ENCODE measurements at regions not wholly inside any gene's neighbourhood (a gene's known extent, or its start where the extent isn't known, plus 50 kb on each side); places are given as distances from the start of the nearest gene placed in this dataset.

DNA sequence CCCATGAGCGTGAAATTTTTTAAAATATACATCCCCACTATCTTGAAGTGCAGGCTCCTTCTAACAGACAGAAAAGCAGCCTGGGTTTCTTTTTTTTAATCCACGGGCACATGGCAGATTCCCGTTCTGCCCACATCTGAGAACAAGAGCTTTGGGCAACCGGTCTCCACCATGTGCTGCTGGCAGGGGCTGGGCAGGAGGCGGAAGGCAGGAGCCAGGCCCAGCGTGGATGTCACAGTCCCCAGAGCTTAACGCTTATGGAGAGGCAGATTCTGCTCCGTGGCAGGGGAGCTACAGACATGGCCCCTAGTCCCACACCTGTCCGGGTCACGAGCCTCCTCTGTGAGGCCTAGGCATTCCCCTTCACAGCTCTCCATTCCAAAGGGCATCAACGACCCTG is 503.0 kb upstream of the MYT1L start:
- TF ChIP-seq HNF4A (conservative IDR thresholded peaks at IDR 0.05) (no peak), CTCF (IDR thresholded peaks at IDR 0.05; ENCODE audit: low read depth, low read length, missing input control) (no peak), GABPA (IDR thresholded peaks at IDR 0.05 in 1 of 2, conservative IDR thresholded peaks at IDR 0.05 in 1 of 2) (no peak), REST (IDR thresholded peaks at IDR 0.05) (no peak), RAD21 (IDR thresholded peaks at IDR 0.05) (no peak), YY1 (IDR thresholded peaks at IDR 0.05) (no peak), EGR1 (IDR thresholded peaks at IDR 0.05; ENCODE audit: low read depth in 2 of 2) (no peak), RXRA (IDR thresholded peaks at IDR 0.05) (no peak), TAF1 (conservative IDR thresholded peaks at IDR 0.05) (no peak)
- TF ChIP-seq, protein P1, sequence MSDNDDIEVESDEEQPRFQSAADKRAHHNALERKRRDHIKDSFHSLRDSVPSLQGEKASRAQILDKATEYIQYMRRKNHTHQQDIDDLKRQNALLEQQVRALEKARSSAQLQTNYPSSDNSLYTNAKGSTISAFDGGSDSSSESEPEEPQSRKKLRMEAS (IDR thresholded peaks at IDR 0.05) = no peak

Measured in liver (tissue), 3 donors.